HepG2 (cell line): ENCODE measurements at regions not wholly inside any gene's neighbourhood (a gene's known extent, or its start where the extent isn't known, plus 50 kb on each side); places are given as distances from the start of the nearest gene placed in this dataset.
"Not testable (repeated sequence)": the region's sequence is repeated elsewhere in the genome, so short reads cannot be mapped to it uniquely, and the experiment has no call there.

Experiments
- ESRRA ChIP-seq: sonication (generic); formaldehyde crosslinking; IDR thresholded peaks from 2 replicates; pipeline ENCODE4 v1.5.1; 2020; ENCODE audit warnings: mild to moderate bottlenecking, low read depth, missing genetic modification reagents
- FOSL1 ChIP-seq: sonication (generic); formaldehyde crosslinking; IDR thresholded peaks from 2 replicates; pipeline ENCODE4 v1.9.0; 2021; ENCODE audit warnings: missing genetic modification reagents, borderline replicate concordance
- FOXA1 ChIP-seq, 2 experiments: fragments of 450-650 bp in 1 of 2; sonication (generic) in 1 of 2; formaldehyde crosslinking in 1 of 2; IDR thresholded peaks; 2 replicates each; pipeline versions ENCODE4 v1.4.0 to v1.6.1; 2016 to 2020; ENCODE audit warnings: missing genetic modification reagents in 1 of 2
- HCFC1 ChIP-seq: fragments of 150-350 bp; IDR thresholded peaks from 2 replicates; pipeline ENCODE4 v1.6.1; 2014; ENCODE audit warnings: low read depth, low read length
- SMAD3 ChIP-seq: sonication (generic); formaldehyde crosslinking; IDR thresholded peaks from 2 replicates; pipeline ENCODE4 v1.4.0; 2020; ENCODE audit warnings: missing genetic modification reagents
- ZKSCAN8 ChIP-seq: IDR thresholded peaks from 2 replicates; pipeline ENCODE4 v1.6.1; 2016; ENCODE audit warnings: borderline replicate concordance, missing genetic modification reagents, missing compliant biosample characterization
- ZNF24 ChIP-seq: fragments of 450-650 bp; IDR thresholded peaks from 2 replicates; pipeline ENCODE4 v1.6.1; 2017; ENCODE audit warnings: antibody characterized with exemption, mild to moderate bottlenecking
- ZNF781 ChIP-seq: sonication (generic); formaldehyde crosslinking; IDR thresholded peaks from 2 replicates; pipeline ENCODE4 v1.5.1; 2020; ENCODE audit warnings: borderline replicate concordance, mild to moderate bottlenecking, missing genetic modification reagents; ENCODE audit errors: not compliant biosample characterization
- ZSCAN22 ChIP-seq: sonication (generic); formaldehyde crosslinking; IDR thresholded peaks from 2 replicates; pipeline ENCODE4 v1.4.0; 2020; ENCODE audit warnings: mild to moderate bottlenecking, missing genetic modification reagents
- TF ChIP-seq, protein P1 (sequence below): sonication (generic); formaldehyde crosslinking; IDR thresholded peaks from 2 replicates; pipeline ENCODE4 v1.4.0; 2020; ENCODE audit warnings: missing genetic modification reagents
- TF ChIP-seq, protein P2 (sequence below): sonication (generic); formaldehyde crosslinking; IDR thresholded peaks from 2 replicates; pipeline ENCODE4 v1.5.0; 2020; ENCODE audit warnings: mild to moderate bottlenecking, missing genetic modification reagents, moderate library complexity

DNA sequence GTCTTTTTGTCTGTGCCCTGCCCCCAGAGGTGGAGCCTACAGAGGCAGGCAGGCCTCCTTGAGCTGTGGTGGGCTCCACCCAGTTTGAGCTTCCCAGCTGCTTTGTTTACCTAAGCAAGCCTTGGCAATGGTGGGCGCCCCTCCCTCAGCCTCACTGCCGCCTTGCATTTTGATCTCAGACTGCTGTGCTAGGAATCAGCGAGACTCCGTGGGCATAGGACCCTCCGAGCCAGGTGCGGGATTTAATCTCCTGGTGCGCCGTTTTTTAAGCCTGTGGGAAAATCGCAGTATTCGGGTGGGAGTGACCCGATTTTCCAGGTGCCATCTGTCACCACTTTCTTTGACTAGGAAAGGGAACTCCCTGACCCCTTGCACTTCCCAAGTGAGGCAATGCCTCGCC, 682.7 kb upstream of the ANO3 start:
- not testable (repeated sequence) for TF ChIP-seq ZNF24; ZKSCAN8 (CRISPR knock-in tag); ZSCAN22; ZNF781; FOSL1 (CRISPR knock-in tag); SMAD3; FOXA1 (IDR thresholded peaks at IDR 0.05); FOXA1 (CRISPR knock-in tag; IDR thresholded peaks at IDR 0.05); HCFC1; ESRRA (CRISPR knock-in tag)
- TF ChIP-seq, protein P1, sequence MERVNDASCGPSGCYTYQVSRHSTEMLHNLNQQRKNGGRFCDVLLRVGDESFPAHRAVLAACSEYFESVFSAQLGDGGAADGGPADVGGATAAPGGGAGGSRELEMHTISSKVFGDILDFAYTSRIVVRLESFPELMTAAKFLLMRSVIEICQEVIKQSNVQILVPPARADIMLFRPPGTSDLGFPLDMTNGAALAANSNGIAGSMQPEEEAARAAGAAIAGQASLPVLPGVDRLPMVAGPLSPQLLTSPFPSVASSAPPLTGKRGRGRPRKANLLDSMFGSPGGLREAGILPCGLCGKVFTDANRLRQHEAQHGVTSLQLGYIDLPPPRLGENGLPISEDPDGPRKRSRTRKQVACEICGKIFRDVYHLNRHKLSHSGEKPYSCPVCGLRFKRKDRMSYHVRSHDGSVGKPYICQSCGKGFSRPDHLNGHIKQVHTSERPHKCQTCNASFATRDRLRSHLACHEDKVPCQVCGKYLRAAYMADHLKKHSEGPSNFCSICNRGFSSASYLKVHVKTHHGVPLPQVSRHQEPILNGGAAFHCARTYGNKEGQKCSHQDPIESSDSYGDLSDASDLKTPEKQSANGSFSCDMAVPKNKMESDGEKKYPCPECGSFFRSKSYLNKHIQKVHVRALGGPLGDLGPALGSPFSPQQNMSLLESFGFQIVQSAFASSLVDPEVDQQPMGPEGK: not testable (repeated sequence)
- TF ChIP-seq, protein P2, sequence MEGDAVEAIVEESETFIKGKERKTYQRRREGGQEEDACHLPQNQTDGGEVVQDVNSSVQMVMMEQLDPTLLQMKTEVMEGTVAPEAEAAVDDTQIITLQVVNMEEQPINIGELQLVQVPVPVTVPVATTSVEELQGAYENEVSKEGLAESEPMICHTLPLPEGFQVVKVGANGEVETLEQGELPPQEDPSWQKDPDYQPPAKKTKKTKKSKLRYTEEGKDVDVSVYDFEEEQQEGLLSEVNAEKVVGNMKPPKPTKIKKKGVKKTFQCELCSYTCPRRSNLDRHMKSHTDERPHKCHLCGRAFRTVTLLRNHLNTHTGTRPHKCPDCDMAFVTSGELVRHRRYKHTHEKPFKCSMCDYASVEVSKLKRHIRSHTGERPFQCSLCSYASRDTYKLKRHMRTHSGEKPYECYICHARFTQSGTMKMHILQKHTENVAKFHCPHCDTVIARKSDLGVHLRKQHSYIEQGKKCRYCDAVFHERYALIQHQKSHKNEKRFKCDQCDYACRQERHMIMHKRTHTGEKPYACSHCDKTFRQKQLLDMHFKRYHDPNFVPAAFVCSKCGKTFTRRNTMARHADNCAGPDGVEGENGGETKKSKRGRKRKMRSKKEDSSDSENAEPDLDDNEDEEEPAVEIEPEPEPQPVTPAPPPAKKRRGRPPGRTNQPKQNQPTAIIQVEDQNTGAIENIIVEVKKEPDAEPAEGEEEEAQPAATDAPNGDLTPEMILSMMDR (CRISPR knock-in tag): not testable (repeated sequence)
